HepG2 (cell line): ENCODE measurements at regions not wholly inside any gene's neighbourhood (a gene's known extent, or its start where the extent isn't known, plus 50 kb on each side); places are given as distances from the start of the nearest gene placed in this dataset.

ENCODE experiments used
- CHCHD3 ChIP-seq: sonication (generic); formaldehyde crosslinking; IDR thresholded peaks from 2 replicates; pipeline ENCODE4 v1.8.0; 2022; ENCODE audit warnings: mild to moderate bottlenecking, missing genetic modification reagents, moderate library complexity
- ZFYVE20 ChIP-seq: sonication (generic); formaldehyde crosslinking; IDR thresholded peaks from 2 replicates; pipeline ENCODE4 v1.8.0; 2023; ENCODE audit warnings: low read depth, mild to moderate bottlenecking, moderate library complexity, missing genetic modification reagents, borderline replicate concordance

GRCh38 chr4:137739391-137739790, 207.1 kb upstream of the PCDH18 start:
- TF ChIP-seq CHCHD3 (CRISPR knock-in tag): no peak
- no peak for TF ChIP-seq ZFYVE20 (CRISPR knock-in tag)
